ENCODE measurements at regions not wholly inside any gene's neighbourhood (a gene's known extent, or its start where the extent isn't known, plus 50 kb on each side); places are given as distances from the start of the nearest gene placed in this dataset.

DNA sequence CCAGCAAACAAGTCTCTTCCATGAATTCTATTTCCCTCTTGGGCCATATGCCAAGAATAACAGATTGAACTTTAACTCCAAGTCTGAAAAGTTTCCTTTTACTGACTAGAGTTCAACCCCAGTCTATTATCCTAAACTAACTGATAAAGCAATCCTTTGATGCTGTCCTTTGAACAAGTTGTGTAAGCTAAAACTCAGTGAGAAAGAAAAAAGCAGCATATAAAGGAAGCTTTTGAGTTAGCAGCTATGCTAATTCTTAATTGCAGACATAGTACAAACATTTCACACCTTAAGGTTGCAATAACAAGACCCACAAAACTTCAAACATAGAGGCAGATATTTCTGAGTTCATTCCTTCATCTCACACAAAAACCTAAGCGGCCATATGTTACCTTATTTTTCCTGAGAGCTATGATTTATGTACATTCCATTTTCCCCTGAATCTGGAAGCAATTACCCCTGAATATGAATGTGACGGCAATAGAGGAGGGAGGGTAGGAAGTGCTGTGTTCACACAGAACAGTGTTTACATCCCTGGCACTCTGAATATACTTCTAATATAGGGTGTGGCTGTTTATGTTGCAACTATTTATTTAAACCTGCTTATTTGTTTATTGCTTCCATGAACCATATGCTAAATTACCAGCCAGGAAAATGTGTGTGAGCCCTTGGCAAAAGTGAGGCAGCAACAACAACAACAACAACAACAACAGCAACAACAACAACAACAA lies 180.6 kb downstream of the IRS1 start:
- peak; percentile 65 to 77 for DNase-seq

DNA sequence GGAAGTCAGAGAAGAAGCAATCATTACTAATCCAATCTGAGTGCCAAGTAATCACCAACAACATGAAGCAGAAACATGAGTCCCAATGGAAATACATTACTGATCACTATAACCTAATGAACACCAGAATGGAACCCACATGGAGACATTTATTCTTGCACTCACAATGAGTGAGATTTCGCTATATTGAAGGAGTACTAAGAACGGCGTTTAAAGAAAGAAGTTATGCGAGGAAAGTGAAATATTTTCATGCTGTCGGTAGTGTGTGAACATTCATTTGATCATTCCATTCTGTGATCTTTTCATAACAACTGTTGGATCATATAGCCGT lies 181.1 kb downstream of the IRS1 start:
- no peak for DNase-seq

DNA sequence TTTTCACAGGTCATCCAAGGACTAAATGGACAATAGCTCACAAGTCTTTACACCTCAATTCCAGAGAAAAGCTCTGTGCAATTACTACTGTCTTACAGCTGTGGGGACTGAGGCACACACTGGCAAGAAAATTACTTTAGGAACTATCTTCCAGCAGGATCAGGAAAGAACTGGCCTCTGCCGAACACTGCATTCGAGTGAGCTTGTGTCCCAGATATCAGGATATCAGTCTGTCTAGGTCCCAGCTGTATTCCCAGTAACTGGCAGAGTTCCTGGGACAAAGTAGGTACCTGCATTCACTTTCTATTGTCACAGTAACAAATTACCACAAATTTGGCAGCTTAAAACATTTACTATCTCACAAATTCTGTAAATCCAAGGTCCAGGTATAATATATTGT lies 183.7 kb downstream of the IRS1 start:
- DNase-seq: no peak

DNA sequence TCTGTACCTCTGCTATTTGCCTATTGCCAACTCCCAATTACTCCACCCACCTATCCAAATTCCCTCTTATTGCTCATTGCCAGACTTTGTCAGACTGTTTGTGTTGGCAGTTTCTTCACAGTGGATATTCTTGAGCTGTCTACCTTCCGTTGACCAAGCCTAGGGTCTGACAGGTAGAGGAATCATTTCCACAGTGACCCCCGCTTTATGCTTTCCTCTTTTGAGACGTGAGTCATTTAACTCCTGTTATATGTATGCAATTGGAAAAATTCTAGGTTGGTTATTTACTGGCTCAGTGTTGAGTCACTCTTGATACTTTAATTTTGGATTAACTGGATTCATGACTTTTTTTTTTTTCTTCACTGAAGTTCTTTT lies 187.7 kb downstream of the IRS1 start:
- no peak for DNase-seq

DNA sequence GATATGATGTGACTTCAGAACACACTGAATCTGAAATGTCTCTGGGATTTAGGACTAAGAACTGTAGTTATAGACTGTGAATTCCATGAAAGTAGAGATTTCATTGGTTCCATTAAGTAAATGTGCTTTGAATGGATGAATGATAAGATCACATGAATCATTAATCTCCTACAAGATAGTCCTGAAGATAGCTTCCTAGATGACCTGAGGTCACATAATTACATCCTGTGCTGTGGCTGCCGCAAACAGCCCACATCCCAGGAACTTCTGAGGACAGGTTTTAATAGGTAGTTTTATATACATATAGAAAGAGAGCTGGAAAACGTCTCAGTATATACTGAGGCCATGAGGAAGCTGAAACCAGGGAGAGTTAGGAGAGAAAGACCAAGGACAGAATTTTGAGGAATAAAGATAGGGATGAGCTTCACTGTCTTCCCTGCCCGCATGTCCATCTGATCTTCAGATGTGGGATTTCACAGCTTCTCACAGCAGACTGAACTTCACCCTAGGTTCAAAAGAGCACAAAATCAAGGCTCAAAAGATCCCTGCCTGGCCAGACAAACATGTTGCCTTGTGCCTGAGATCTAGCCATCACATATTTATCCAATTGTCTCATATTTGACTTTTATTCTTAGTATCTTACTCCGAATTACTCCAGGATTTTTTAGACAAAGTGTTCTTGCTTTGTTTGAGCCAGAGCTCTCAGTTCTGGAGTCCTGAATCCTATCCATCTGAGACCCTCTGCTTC lies 188.2 kb downstream of the IRS1 start:
- no peak for DNase-seq

DNA sequence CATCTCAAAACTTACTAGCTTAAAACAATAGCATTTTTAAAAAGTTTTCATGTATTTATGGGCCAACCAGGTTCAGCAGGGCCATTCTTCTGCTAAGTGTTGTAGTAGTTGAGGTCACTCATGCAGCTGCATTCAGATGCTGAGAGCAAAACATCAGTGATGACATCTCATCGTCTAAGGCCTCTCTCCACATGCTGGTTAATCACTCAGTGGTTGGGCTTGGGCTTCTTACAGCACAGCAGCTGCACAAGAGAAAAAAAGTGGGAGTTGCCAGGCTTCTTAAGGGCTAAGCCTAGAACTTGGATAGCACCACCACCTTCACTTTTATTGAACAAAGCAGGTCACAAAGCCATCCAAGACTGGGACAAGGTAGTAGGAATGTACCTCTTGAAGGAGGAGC lies 190.3 kb downstream of the IRS1 start:
- DNase-seq: no peak

DNA sequence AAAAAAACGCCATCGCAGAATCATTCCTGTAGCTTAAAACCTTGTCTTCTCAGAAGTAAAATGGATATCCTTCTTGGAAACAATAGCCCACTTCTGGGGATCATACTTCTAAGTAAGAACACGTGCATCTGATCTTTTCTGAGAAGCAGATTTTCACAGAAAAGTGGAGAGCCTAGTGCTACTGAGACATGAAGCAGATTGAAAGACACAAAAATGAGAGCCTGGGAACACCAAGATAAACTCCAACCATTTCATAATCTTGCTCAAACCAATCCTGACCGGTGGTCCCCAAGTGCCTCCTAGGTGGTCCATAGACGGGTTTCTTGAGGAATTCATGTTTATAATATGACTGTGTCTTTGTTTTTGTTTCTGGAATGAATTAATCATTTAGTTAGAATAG lies 191.2 kb downstream of the IRS1 start:
- no peak for DNase-seq

DNA sequence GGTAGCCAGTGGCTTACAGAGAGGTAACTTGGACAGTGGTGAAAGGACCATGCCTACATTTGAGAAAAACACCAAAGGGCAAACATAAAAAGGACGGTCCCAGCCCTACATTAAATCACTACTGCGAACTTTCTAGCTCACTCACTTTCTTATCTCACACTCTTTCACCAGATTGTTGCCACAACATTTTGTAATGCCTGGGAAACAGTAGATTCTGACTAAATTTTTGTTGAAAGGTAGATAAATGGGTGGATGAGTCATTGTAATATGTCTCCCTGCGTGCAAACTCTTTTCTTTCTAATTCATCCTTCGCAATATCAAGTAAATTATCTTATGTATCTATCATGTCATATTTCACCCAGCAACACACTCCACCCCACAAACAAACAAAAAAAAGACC lies 192.2 kb downstream of the IRS1 start:
- no peak for DNase-seq

DNA sequence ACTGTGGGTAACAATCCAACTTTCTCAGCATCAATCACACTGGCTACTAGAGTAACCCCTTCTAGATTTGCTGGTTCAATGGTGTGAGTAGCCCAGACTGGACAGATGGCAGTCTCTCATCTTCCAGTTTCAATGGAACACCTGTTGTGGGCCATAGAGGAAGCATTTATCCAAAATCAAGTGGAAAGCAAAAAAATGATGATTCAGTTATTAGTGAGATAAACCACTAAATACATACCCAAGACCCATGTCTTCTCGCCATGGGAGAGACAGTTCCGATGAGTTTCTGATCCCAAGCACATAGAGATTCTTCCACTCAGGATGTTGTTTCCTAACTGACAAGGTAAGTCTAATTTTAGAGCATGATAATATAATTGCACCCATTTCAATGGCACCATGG lies 194.0 kb downstream of the IRS1 start:
- no peak for DNase-seq

DNA sequence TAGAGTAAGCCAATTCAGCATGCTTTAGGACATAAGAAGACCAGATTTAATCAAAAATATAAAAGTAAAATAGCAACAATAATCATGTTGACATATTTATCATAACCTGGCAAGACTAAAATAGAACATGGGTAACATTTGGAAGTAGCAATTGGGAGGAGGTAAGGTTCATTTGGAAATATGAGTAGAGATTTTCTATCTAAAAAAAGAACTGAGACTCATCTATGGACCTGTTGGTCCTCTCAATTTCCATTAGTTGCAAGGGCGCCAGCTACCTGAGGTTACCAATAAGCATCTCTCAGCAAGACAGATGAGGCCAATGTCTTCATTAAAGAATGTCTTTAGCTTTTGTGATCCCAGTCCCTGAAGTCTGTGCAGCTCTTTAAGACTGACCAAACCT lies 196.0 kb downstream of the IRS1 start:
- DNase-seq: no peak

DNA sequence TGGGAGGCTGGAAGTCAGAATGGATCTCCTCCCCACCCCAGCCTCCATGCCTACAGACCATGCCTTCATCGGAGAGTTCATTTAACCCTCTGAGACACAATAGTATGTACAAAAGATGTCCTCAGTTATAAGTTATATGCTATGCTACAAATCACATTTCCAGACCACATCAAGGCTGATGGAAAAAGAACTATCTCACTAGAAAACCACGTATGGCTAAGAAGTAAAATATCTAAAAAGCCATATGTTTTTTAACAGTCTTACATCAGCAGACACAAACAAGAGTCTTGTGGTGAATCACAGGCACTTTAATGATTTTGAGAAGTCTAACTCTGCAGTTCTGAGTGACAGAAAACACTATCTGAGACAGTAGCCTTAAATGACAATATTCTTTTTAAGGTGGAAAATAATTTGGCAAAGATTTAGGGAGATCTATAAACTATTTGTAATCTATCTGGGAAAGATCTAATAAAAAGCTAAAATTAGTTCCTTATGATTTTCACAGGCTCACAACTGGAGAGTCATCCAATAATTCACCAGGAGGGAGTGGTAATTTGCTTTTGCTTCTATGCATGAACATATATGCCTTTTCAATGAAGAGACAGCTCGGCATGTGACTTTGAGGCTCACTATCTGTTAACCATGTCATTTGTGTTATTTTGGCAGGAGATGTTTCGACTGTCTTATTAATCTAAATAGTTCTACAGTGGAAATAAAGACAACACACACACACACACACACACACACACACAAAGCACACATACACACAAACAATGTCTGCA lies 197.5 kb downstream of the IRS1 start:
- DNase-seq: no peak

DNA sequence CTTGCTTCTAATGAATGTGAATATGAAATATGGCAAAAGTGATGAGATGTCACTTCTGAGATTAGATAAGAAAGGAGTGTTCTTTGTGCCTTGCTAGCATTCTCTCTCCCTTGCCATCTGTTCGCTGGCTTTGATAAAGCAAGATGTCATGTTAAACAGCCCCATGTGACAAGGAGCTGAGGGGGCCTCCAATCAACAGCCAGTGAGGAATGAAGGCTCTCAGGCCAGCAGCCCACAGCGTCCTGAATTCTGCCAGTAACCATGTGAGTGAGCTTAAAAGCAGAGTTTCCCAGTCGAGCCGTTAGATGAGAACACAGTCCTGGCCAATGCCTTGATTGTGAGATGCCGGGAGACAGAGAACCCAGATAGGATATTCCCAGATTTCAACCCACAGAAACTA lies 198.8 kb downstream of the IRS1 start:
- no peak for DNase-seq

DNA sequence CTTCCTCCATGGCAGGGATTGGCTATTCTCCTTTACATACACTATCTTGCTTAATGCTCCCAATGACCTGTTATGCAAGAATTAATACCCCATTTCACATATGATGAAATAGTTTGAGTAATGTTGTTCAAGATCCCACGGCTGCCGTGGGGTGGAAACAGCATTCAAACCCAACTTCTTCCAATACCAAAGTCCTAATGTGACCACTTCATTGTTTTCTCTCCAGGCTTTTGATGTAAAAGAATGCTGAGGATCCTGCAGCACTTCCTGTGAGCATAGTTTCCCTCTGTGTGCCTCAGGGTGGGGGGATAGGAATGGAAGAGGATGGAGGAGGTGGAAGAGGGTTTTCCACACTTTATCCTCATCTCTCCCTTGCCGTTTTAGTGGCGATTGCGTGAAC lies 199.4 kb downstream of the IRS1 start:
- DNase-seq: no peak

DNA sequence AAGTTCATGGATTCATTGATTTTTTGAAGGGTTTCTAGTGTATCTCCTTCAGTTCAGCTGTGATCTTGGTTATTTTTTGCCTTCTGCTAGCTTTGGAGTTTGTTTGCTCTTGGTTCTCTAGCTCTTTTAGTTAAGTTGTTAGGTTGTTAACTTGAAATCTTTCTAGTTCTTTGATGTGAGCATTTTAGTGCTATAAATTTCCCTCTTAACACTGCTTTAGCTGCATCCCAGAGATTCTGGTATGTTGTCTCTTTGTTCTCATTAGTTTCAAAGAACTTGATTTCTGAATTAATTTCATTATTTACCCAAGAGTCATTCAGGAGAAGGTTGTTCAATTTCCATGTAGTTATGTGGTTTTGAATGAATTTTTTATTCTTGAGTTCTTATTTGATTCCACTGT lies 210.6 kb downstream of the IRS1 start:
- no peak for DNase-seq

DNA sequence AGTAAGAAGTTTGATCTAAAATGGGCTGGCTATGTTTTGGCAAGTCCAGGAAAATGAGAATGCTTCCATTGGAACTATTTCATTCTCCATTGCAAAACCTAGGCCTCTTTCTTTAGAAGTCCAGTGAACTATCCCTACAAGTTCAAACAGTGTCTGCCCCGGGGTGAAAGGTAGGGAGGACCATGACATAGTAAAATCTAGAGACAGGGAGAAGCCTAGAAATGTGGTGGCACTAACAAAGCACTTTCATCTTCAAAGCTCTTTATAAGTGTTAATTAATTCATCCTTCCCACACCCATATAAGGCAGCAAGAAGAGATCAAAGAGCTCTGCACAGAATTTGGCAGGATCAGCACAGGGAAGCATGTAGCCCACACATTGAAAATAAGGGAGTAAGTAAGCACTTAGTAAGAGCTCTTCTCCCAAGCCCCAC lies 214.5 kb downstream of the IRS1 start:
- DNase-seq: no peak

DNA sequence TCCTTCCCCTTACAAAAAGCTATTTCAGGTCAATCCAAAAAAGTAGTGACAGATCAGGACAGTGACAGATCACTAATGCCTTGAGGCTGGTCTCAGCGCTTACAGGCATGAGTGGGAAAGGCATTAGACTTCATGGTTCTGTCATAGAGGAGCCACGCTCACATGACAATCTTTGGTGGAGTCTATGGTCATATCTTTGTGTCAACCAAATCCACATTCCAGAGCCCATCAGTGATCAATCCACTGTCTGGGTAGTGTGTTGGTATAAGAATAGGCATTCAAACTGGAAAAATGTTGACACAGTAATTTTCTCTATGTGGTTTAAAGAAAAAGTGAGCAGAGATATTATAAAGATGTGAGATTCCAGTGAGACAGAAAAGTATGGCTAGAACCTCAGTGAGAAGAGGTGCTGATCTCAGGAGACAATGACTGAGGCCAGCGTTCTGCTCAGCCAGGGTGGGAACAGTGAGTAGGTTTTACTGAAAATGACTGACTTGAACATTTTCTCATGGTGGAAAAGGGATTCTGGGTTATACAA lies 215.0 kb downstream of the IRS1 start:
- no peak for DNase-seq

DNA sequence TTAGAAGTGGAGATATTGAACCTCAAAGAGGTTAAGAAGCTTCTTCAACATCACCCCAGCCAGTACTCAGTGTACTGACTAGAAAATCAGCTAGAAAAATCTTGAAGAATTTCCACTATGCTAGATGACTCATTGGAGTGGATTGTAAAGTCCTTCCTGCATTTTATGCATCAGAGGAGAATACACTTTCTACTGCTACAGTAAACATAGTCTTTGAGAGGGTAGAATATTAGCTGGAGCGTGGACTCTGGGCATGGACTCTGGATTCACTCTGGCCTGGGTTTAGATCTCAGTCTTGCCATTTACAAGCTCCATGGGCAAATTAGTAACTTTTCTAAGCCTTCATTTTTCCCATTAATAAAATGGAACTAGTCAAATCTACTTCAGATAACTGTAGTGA lies 215.9 kb downstream of the IRS1 start:
- no peak for DNase-seq

DNA sequence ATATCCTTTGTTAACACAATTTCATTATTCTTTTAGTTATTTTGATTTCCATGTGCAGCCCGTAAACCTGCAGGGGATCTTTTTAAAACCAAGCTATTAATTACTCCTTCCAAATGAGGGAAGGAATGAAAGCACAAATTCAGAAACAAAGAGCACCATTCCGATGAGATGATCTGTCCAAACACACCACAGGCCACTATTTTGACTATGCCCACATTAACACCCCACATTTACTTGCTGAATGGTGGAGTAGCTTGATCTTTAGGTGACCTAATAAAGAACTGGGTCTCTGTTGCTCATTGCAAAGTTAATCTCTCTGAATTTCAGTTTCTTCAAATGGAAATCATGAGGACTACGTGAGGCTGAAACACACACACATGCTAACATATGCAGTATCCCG lies 218.0 kb downstream of the IRS1 start:
- DNase-seq: no peak

DNA sequence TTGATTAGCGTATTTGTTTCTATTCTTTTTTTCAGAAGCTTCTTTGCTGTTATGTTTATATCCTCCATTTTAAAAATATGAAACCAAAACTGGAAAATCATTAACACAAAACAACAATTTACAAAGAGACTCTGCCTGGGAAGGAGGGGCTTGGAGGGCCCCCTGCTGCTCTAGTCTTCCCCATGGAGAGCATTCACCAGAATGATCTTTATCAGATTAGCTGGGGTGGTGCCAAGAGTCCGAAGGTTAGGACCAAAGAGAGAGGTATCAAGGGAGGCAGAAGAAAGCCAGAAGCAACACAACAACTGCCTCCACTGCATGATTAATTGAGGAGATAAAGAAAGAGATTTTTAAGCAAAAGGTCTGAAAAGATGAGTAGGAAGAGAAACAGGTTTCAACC lies 218.6 kb downstream of the IRS1 start:
- DNase-seq: no peak

DNA sequence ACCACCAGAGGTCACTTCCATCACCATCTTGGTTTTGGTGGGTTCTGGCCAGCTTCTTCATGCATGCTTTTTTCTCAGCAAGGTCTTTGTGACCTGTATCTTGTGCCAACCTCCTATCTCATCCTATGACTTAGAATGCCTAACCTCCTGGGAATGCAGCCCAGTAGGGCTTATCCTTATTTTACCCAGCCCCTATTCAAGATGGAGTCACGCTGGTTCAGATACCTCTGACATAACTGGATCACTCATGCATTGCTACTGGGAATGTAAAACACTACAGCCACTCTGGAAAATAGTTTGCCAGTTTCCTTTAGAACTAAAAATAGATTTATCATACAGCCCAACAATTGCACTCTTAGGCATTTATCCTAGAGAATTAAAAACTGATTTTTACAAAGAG lies 219.2 kb downstream of the IRS1 start:
- no peak for DNase-seq

DNA sequence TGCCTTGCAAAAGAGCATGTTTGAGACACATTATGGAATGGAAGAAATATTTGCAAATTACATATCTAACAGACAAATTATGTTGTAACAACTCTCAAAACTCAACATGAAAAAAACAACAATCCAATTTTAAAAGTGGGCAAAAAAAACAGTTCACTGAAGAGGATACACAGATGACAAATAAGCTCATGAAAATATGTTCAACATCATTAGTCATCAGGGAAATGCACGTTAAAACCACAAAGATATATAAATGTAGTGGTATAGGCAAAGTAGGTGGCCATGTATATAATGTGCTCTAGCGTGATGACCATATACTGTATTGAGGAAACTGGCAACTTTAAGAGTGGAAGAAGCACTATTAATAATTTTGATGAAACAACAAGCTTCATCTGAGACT lies 220.1 kb downstream of the IRS1 start:
- DNase-seq: no peak

DNA sequence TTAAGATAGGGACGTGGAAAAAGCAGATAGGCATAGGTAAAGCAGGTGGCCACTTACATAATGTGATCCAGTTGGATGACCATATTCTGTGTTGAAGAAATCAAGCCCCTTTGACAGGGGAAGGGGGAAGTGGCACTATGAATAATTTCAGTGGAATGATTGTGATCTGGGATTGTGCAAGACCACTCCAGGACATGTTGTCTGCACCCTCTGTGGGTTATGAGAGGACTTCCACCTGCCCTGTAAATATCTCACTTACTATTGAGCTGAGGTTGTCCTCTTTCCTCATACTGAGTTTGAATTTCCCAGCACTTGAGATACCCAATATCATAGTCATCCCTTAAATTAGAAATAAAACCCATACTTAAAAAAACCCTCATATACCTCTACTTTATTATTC lies 220.7 kb downstream of the IRS1 start:
- no peak for DNase-seq

DNA sequence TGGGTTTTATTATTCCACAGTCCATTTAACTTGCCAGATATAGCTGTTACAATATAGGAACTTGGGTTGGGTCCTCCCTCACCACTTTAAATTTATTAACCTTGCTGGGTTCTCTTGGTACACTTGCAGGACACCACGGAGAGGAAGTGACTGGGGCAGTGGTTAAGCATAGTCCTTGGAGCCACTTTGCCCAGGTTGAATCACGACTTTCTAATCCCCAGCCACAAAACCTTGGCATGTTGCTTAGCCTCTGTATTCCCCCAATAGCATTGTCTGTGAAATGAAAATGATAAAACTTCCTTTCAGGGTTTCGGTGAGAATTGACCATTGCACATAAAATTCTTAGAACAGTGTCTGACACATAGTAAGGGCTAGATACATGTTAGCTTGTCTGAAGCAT lies 221.2 kb downstream of the IRS1 start:
- DNase-seq: no peak

DNA sequence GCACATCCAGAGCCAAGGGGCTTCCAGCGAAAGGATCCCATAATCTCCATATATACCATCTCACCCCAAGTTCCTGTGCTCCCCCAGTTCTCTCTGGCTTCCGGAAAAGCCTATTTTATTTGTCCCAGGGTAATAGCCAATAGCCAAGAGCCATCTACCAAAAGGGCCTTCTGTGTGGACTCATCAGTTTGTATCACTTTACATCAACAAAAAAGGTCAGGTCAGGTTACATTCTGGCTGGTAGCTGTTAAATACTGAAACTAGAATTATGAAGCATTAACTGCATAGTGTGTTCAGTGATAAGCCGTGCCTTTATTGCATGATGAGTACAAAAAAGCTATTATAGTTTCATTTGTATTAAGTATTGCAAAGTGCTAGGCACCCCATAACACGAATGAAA lies 223.7 kb downstream of the IRS1 start:
- no peak for DNase-seq
